ENCODE measurements at regions not wholly inside any gene's neighbourhood (a gene's known extent, or its start where the extent isn't known, plus 50 kb on each side); places are given as distances from the start of the nearest gene placed in this dataset.

- no peak overlapping the region for H3K27ac ChIP-seq (ENCODE audit: extremely low read length, insufficient read depth, low read length)
- no peak for ATAC-seq
- DNase-seq (ENCODE audit: low spot score), result no peak
- intact Hi-C loops (cut with micrococcal nuclease; ENCODE audit: unreplicated experiment) (no loop called here), in situ Hi-C loops (cut with HindIII; ENCODE audit: extremely low pct_ligation_motif_present, low pct_unique_long_range_greater_than_20kb) (no loop called here)
- WGBS (ENCODE audit: low lambda C conversion rate), result 17% methylated on average over 3 of the region's 3 CpGs
- H3K27me3 ChIP-seq (ENCODE audit: control insufficient read depth in 1 of 2, insufficient read depth in 2 of 2, low read length in 2 of 2), result peaks cover 0 to 16% of the 10 kb centered on the region in 2 experiments; a peak in 3 of 5 replicates
- H3K9me3 ChIP-seq (ENCODE audit: low read length), result no peaks in the 10 kb centered on the region
- H3K4me1 ChIP-seq (ENCODE audit: insufficient read depth, low read length), result no peaks in the 10 kb centered on the region
- no peak overlapping the region for H2AFZ ChIP-seq (ENCODE audit: low read length)
- H3K4me2 ChIP-seq (ENCODE audit: low read depth, low read length), result no peak overlapping the region
- H4K20me1 ChIP-seq (ENCODE audit: insufficient read depth, low read length), result no peaks in the 10 kb centered on the region
- TF ChIP-seq SRSF1 (optimal IDR thresholded peaks at IDR 0.05; ENCODE audit: low read depth, low read length) (no peak), GTF2F1 (IDR thresholded peaks at IDR 0.05; ENCODE audit: low read length) (no peak), CHCHD3 (CRISPR knock-in tag; IDR thresholded peaks at IDR 0.05) (no peak), WIZ (CRISPR knock-in tag; IDR thresholded peaks at IDR 0.05) (no peak), KLF16 (CRISPR knock-in tag; IDR thresholded peaks at IDR 0.05) (no peak), HNF4A (CRISPR knock-in tag; IDR thresholded peaks at IDR 0.05) (no peak), SETDB1 (CRISPR knock-in tag; IDR thresholded peaks at IDR 0.05; ENCODE audit: borderline replicate concordance) (no peak), POLR2A (IDR thresholded peaks at IDR 0.05; ENCODE audit: insufficient read depth in 1 of 2, low read depth in 2 of 2, low read length in 2 of 2) (no peak), TIGD3 (CRISPR knock-in tag; IDR thresholded peaks at IDR 0.05; ENCODE audit: borderline replicate concordance) (no peak), ZNF256 (CRISPR knock-in tag; conservative IDR thresholded peaks at IDR 0.05) (no peak), ERF (CRISPR knock-in tag; IDR thresholded peaks at IDR 0.05) (no peak), HOXA3 (CRISPR knock-in tag; IDR thresholded peaks at IDR 0.05) (no peak), ZNF280D (CRISPR knock-in tag; IDR thresholded peaks at IDR 0.05) (no peak)
- H3K79me2 ChIP-seq (ENCODE audit: insufficient read depth, low read length), result no peaks in the 10 kb centered on the region
- CTCF ChIA-PET (ENCODE audit: low intra/inter-chr PET ratio, low total read pairs), result no interaction called here
- FAIRE-seq, result no peak
- POLR2A ChIA-PET, result no interaction called here
- H3K4me3 ChIP-seq (replicated peaks in 1 of 3; ENCODE audit: insufficient read depth in 1 of 3, low read depth in 2 of 3, low read length in 3 of 3), result no peak overlapping the region
- no peaks in the 10 kb centered on the region for H3K36me3 ChIP-seq (replicated peaks in 1 of 2; ENCODE audit: control insufficient read depth in 1 of 2, insufficient read depth in 2 of 2, low read length in 2 of 2)
- BruUV-seq (replicated peaks), result no TSS peak
- no peak overlapping the region for H3K9ac ChIP-seq (ENCODE audit: insufficient read depth, low read depth, low read length)
Measured at GRCh38 chr22:47750086-47750485, 987.6 kb downstream of the TBC1D22A start.

Measured in HepG2 (cell line).